ENCODE measurements at regions not wholly inside any gene's neighbourhood (a gene's known extent, or its start where the extent isn't known, plus 50 kb on each side); places are given as distances from the start of the nearest gene placed in this dataset.
"Not testable (repeated sequence)": the region's sequence is repeated elsewhere in the genome, so short reads cannot be mapped to it uniquely, and the experiment has no call there.

DNA sequence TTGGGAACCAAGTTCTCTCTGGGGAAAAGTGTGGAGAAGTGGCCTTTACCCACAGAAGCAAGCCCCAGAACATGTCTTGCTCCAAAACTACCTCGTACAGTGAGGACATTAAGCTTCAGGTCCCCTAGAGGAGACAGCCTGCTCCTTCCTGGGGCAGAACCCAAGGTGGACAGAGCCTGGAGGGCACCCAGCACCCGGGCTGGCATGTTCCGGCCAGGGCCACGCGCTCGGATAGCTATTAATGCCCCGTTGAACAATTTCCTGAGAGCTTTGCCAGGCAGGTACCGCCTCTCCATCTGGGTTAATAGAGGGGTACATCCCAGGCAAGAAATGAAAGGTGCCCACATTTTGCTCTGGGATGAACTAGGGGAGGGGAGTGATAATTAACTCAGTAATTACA is 169.0 kb upstream of the GRK3 start:
- ATAC-seq: no peak
- Histone ChIP-seq H3K36me3 (no peaks in the 10 kb centered on the region), H3K4me3 (no peak overlapping the region), H3K9me3 (no peaks in the 10 kb centered on the region), H3K27ac (no peak overlapping the region), H3K27me3 (no peaks in the 10 kb centered on the region), H3K4me1 (peaks cover 0 to 36% (median 2%) of the 10 kb centered on the region in 3 donors)
- TF ChIP-seq POLR2AphosphoS5 (IDR thresholded peaks at IDR 0.05): no peak
- TF ChIP-seq POLR2A (IDR thresholded peaks at IDR 0.05): no peak
- no peak for TF ChIP-seq EP300 (IDR thresholded peaks at IDR 0.05)
- TF ChIP-seq, protein P1, sequence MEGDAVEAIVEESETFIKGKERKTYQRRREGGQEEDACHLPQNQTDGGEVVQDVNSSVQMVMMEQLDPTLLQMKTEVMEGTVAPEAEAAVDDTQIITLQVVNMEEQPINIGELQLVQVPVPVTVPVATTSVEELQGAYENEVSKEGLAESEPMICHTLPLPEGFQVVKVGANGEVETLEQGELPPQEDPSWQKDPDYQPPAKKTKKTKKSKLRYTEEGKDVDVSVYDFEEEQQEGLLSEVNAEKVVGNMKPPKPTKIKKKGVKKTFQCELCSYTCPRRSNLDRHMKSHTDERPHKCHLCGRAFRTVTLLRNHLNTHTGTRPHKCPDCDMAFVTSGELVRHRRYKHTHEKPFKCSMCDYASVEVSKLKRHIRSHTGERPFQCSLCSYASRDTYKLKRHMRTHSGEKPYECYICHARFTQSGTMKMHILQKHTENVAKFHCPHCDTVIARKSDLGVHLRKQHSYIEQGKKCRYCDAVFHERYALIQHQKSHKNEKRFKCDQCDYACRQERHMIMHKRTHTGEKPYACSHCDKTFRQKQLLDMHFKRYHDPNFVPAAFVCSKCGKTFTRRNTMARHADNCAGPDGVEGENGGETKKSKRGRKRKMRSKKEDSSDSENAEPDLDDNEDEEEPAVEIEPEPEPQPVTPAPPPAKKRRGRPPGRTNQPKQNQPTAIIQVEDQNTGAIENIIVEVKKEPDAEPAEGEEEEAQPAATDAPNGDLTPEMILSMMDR (IDR thresholded peaks at IDR 0.05): no peak
- 89% methylated on average over 7 of the region's 8 CpGs; no CpG with 5 or more reads in 1 of the 2 donors for WGBS, 2 donors (ENCODE audit: low coverage in 1 of 2)

DNA sequence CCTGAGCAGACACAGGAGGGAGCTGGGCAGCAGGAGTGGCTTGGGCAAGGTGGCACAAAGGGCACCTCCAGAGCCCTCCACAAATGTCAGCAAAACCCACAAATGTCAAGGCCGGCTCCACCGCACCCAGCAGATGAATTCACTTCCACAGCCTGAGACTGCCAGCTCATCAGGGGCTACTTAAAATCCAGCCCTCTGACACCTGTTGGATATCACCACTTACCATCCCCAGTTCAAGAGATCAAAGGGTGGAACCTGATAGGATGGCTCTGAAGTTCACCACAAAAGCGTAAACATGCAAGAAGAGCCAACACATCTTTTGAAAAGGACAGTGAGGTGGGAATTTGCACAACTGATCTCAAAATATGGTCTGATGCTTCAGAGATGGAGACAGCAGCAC is 168.6 kb upstream of the GRK3 start:
- Histone ChIP-seq H3K9me3 (no peaks in the 10 kb centered on the region), H3K4me1 (peaks cover 0 to 36% (median 6%) of the 10 kb centered on the region in 3 donors), H3K27ac (no peak overlapping the region), H3K36me3 (no peaks in the 10 kb centered on the region), H3K27me3 (no peaks in the 10 kb centered on the region), H3K4me3 (no peak overlapping the region)
- TF ChIP-seq POLR2A (IDR thresholded peaks at IDR 0.05): no peak
- no peak for ATAC-seq
- WGBS, 2 donors (ENCODE audit: low coverage in 1 of 2): 89 to 93% methylated on average over 1 to 3 of the region's 3 CpGs

DNA sequence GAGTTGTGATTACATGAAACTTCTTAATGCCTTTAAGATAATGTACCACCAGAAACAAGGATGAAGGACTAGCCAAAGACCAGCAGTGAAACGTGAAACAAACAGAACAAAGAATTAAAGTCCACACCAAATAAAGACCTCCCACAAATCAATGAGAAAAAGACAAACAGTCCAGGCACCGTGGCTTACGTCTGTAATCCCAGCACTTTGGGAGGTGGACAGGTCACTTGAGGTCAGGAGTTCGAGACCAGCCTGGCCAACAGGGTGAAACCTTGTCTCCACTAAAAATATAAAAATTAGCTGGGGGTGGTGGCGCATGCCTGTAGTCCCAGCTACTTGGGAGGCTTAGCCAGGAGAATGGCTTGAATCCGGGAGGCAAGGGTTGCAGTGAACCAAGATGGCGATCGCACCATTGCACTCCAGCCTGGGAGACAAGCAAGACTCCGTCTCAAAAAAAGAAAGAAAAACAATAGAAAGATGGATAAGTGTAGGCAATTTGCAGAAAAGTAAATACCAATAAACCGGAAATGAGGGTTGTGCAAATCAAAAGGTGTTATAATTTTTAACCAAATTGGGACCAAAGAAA is 167.8 kb upstream of the GRK3 start:
- ATAC-seq: no peak
- Histone ChIP-seq H3K27me3 (no peaks in the 10 kb centered on the region), H3K4me3 (no peak overlapping the region), H3K9me3 (no peaks in the 10 kb centered on the region), H3K27ac (no peak overlapping the region), H3K36me3 (no peaks in the 10 kb centered on the region), H3K4me1 (peaks cover 0 to 36% (median 11%) of the 10 kb centered on the region in 3 donors)
- TF ChIP-seq, protein P1 (IDR thresholded peaks at IDR 0.05): no peak
- WGBS, 2 donors (ENCODE audit: low coverage in 1 of 2): 90 to 93% methylated on average over 7 to 10 of the region's 10 CpGs

DNA sequence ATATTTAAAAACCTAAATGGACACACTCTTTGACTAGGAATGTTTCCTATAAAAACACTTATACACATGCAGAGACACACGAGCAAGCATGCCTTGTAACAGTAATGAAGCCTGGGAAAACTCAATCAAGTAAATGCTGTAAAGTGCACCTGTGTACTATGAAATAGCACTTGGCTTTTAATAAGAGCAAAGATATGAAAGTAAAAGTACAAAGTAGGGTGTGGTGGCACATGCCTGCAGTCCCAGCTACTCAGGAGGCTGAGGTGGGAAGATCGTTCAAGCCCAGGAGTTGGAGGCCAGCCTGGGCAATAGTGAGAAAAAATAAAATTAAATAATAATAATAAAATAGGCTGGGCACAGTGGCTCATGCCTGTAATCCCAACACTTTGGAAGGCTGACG is 166.9 kb upstream of the GRK3 start:
- no peaks in the 10 kb centered on the region for H3K27me3 ChIP-seq
- no peak for ATAC-seq
- H3K4me3 ChIP-seq: no peak overlapping the region
- no peaks in the 10 kb centered on the region for H3K9me3 ChIP-seq
- H3K36me3 ChIP-seq: no peaks in the 10 kb centered on the region
- TF ChIP-seq, protein P1 (IDR thresholded peaks at IDR 0.05): no peak
- no peak for TF ChIP-seq POLR2AphosphoS5 (IDR thresholded peaks at IDR 0.05)
- TF ChIP-seq EP300 (IDR thresholded peaks at IDR 0.05): no peak
- TF ChIP-seq POLR2A (IDR thresholded peaks at IDR 0.05): no peak
- 70 to 81% methylated on average over 3 of the region's 3 CpGs for WGBS, 2 donors (ENCODE audit: low coverage in 1 of 2)
- no peak overlapping the region for H3K27ac ChIP-seq
- peaks cover 0 to 37% (median 13%) of the 10 kb centered on the region in 3 donors for H3K4me1 ChIP-seq

DNA sequence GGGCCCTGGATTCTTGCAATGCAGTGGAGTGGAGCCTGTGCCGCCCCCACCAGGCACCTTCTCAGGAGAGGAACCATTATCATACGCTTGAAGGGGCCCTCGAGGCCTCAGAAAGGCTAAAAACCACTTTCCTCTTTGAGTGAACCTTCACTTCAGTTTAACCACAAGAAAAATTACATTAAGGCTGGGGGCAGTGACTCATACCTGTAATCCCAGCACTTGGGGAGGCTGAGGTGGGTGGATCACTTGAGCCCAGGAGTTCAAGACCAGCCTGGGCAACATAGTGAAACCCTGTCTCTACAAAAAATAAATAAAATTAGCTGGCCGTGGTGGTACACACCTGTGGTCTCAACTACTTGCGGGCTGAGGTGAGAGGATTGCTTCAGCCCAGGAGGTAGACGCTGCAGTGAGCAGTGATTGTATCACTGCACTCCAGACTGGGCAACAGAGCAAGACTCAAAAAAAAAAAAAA is 165.8 kb upstream of the GRK3 start:
- WGBS, 2 donors (ENCODE audit: low coverage in 1 of 2): 93 to 100% methylated on average over 2 to 5 of the region's 6 CpGs
- H3K4me1 ChIP-seq: peaks cover 0 to 47% (median 20%) of the 10 kb centered on the region in 3 donors
- not testable (repeated sequence) for H3K27me3 ChIP-seq, H3K4me3 ChIP-seq, H3K9me3 ChIP-seq, H3K36me3 ChIP-seq, ATAC-seq, H3K27ac ChIP-seq

DNA sequence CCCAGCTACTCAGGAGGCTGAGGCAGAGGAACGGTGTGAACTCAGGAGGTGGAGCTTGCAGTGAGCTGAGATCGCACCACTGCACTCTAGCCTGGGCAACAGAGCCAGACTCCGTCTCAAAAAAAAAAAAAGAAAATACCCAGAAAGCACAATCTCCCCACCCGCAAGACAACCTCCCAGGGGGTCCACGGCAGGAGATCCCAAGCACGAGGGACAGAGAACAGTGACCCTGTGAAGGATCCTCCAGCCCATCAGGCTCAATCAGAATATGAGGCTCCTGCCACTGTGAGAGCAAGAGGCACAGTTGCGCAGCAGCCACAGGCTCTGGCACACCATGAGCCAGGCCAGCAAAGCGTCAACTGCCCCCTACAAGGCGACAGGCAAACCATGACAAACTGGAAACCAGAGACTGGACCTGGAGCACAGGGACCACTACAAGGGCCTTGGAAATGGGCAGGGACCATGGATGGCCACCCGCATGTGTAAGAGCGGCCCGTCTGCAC is 164.8 kb upstream of the GRK3 start:
- no peak for ATAC-seq
- no peaks in the 10 kb centered on the region for H3K27me3 ChIP-seq
- H3K4me1 ChIP-seq: peaks cover 0 to 56% (median 26%) of the 10 kb centered on the region in 3 donors
- TF ChIP-seq EP300 (IDR thresholded peaks at IDR 0.05) (no peak), POLR2AphosphoS5 (IDR thresholded peaks at IDR 0.05) (no peak), POLR2A (IDR thresholded peaks at IDR 0.05) (no peak)
- TF ChIP-seq, protein P1 (IDR thresholded peaks at IDR 0.05): no peak
- no peaks in the 10 kb centered on the region for H3K36me3 ChIP-seq
- H3K27ac ChIP-seq: no peak overlapping the region
- 97 to 100% methylated on average over 5 of the region's 12 CpGs for WGBS, 2 donors (ENCODE audit: low coverage in 1 of 2)
- H3K9me3 ChIP-seq: no peaks in the 10 kb centered on the region
- H3K4me3 ChIP-seq: no peak overlapping the region

All from gastroesophageal sphincter (tissue), 4 donors.